ENCODE measurements at regions not wholly inside any gene's neighbourhood (a gene's known extent, or its start where the extent isn't known, plus 50 kb on each side); places are given as distances from the start of the nearest gene placed in this dataset.

DNA sequence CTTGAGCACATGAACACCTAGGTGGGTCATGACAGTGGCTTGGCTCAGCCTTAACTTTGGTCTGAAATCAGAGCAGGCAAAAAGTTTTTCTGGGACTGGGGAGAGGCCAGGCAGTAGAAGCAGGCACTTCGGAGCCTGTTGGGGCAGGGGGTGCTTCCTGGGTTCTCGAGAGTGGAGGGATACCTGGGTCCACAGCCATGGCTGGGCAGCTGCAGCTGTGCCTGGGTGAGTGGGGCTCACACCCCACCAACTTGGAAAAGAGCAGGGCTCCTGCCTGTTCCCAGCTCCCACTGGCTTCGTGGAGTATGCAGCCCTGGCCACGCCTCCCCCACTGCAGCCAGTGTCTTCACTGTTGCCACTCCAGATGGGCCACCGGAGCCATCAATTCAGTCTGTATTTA, 56.4 kb upstream of the NUDT6 start:
- H3K9me3 ChIP-seq (replicated peaks in 1 of 2; ENCODE audit: control insufficient read depth in 1 of 2, insufficient read depth in 1 of 2, low read length in 2 of 2): peaks cover 21 to 34% of the 10 kb centered on the region in 2 donors
- no peak overlapping the region for H3K4me2 ChIP-seq (replicated peaks; ENCODE audit: extremely low read depth, low read length, poor library complexity, severe bottlenecking)
- H3K9me3 Mint-ChIP-seq: peaks cover 20 to 43% (median 31%) of the 10 kb centered on the region in 7 donors
- H3K27ac ChIP-seq (ENCODE audit: low read depth in 1 of 2, low read length in 2 of 2): no peak overlapping the region
- no peak overlapping the region for H3K9ac ChIP-seq (ENCODE audit: insufficient read depth, low read length, poor library complexity, severe bottlenecking)
- TF ChIP-seq, protein P1, sequence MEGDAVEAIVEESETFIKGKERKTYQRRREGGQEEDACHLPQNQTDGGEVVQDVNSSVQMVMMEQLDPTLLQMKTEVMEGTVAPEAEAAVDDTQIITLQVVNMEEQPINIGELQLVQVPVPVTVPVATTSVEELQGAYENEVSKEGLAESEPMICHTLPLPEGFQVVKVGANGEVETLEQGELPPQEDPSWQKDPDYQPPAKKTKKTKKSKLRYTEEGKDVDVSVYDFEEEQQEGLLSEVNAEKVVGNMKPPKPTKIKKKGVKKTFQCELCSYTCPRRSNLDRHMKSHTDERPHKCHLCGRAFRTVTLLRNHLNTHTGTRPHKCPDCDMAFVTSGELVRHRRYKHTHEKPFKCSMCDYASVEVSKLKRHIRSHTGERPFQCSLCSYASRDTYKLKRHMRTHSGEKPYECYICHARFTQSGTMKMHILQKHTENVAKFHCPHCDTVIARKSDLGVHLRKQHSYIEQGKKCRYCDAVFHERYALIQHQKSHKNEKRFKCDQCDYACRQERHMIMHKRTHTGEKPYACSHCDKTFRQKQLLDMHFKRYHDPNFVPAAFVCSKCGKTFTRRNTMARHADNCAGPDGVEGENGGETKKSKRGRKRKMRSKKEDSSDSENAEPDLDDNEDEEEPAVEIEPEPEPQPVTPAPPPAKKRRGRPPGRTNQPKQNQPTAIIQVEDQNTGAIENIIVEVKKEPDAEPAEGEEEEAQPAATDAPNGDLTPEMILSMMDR (IDR thresholded peaks at IDR 0.05): no peak
- intact Hi-C loops (cut with micrococcal nuclease): no loop called here
- no peak overlapping the region for H2AFZ ChIP-seq (ENCODE audit: insufficient read depth, low read depth, low read length, poor library complexity, severe bottlenecking)
- peaks cover 11 to 59% of the 10 kb centered on the region in 2 donors for H3K36me3 ChIP-seq (replicated peaks in 1 of 2; ENCODE audit: control insufficient read depth in 1 of 2, insufficient read depth in 2 of 2, low read length in 2 of 2)
- no peaks in the 10 kb centered on the region for H3K27me3 Mint-ChIP-seq (ENCODE audit: low read depth in 3 of 3)
- H3K4me3 Mint-ChIP-seq: no peak overlapping the region
- WGBS (ENCODE audit: insufficient coverage): no CpG with 5 or more reads among the region's 5 CpGs
- no peaks in the 10 kb centered on the region for H4K20me1 ChIP-seq (ENCODE audit: insufficient read depth, low read length)
- no peaks in the 10 kb centered on the region for H3K27me3 ChIP-seq (ENCODE audit: control insufficient read depth in 2 of 2, insufficient read depth in 2 of 2, low read length in 2 of 2)
- no peaks in the 10 kb centered on the region for H3K4me1 Mint-ChIP-seq
- DNase-seq: no peak
- no peaks in the 10 kb centered on the region for H3K4me1 ChIP-seq (ENCODE audit: control insufficient read depth in 1 of 2, insufficient read depth in 2 of 2, low read length in 2 of 2)
- no peaks in the 10 kb centered on the region for H3K79me2 ChIP-seq (ENCODE audit: insufficient read depth, low read length)
- peaks cover 43 to 64% of the 10 kb centered on the region in 2 donors for H3K36me3 Mint-ChIP-seq
- no peak overlapping the region for H3K4me3 ChIP-seq (replicated peaks in 1 of 3; ENCODE audit: low read depth in 2 of 3, low read length in 3 of 3)
- peak overlapping the region in 1 of 7 donors; percentile 12 for H3K27ac Mint-ChIP-seq

DNA sequence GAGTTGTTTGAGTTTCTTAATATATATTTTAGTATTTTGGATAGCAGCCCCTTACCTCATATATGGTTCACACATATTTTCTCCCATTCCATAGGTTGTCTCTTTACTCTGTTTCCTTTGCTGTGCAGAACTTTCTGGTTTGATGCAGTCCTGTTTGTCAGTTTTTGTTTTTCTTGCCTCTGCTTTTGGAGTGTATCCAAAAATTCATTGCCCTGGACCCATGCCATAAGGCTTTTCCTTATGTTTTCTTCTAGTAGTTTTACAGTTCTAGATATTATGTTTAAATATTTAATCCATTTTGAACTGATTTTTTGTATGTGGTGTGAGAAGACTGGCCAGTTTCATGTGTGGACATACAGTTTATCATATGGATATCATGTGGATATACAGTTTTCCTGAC, 58.5 kb upstream of the NUDT6 start:
- no peak overlapping the region for H3K9ac ChIP-seq (ENCODE audit: insufficient read depth, low read length, poor library complexity, severe bottlenecking)
- no peaks in the 10 kb centered on the region for H4K20me1 ChIP-seq (ENCODE audit: insufficient read depth, low read length)
- H3K9me3 ChIP-seq (replicated peaks in 1 of 2; ENCODE audit: control insufficient read depth in 1 of 2, insufficient read depth in 1 of 2, low read length in 2 of 2): peaks cover 27 to 30% of the 10 kb centered on the region in 2 donors
- H3K4me1 Mint-ChIP-seq: no peaks in the 10 kb centered on the region
- no peaks in the 10 kb centered on the region for H3K79me2 ChIP-seq (ENCODE audit: insufficient read depth, low read length)
- no peak for DNase-seq
- no peak overlapping the region for H3K27ac ChIP-seq (ENCODE audit: low read depth in 1 of 2, low read length in 2 of 2)
- H3K9me3 Mint-ChIP-seq: peaks cover 22 to 45% (median 33%) of the 10 kb centered on the region in 7 donors
- H3K36me3 ChIP-seq (replicated peaks in 1 of 2; ENCODE audit: control insufficient read depth in 1 of 2, insufficient read depth in 2 of 2, low read length in 2 of 2): peaks cover 11 to 65% of the 10 kb centered on the region in 2 donors
- H3K27me3 ChIP-seq (ENCODE audit: control insufficient read depth in 2 of 2, insufficient read depth in 2 of 2, low read length in 2 of 2): no peaks in the 10 kb centered on the region
- no peaks in the 10 kb centered on the region for H3K4me1 ChIP-seq (ENCODE audit: control insufficient read depth in 1 of 2, insufficient read depth in 2 of 2, low read length in 2 of 2)
- TF ChIP-seq, protein P1 (IDR thresholded peaks at IDR 0.05): no peak
- no peak overlapping the region for H3K27ac Mint-ChIP-seq
- no peak overlapping the region for H3K4me2 ChIP-seq (replicated peaks; ENCODE audit: extremely low read depth, low read length, poor library complexity, severe bottlenecking)
- H2AFZ ChIP-seq (ENCODE audit: insufficient read depth, low read depth, low read length, poor library complexity, severe bottlenecking): no peak overlapping the region
- H3K4me3 Mint-ChIP-seq: no peak overlapping the region
- H3K36me3 Mint-ChIP-seq: peaks cover 53 to 77% of the 10 kb centered on the region in 2 donors
- no peaks in the 10 kb centered on the region for H3K27me3 Mint-ChIP-seq (ENCODE audit: low read depth in 3 of 3)
- intact Hi-C loops (cut with micrococcal nuclease): no loop called here
- no peak overlapping the region for H3K4me3 ChIP-seq (replicated peaks in 1 of 3; ENCODE audit: low read depth in 2 of 3, low read length in 3 of 3)
